ENCODE measurements at regions not wholly inside any gene's neighbourhood (a gene's known extent, or its start where the extent isn't known, plus 50 kb on each side); places are given as distances from the start of the nearest gene placed in this dataset.

DNA sequence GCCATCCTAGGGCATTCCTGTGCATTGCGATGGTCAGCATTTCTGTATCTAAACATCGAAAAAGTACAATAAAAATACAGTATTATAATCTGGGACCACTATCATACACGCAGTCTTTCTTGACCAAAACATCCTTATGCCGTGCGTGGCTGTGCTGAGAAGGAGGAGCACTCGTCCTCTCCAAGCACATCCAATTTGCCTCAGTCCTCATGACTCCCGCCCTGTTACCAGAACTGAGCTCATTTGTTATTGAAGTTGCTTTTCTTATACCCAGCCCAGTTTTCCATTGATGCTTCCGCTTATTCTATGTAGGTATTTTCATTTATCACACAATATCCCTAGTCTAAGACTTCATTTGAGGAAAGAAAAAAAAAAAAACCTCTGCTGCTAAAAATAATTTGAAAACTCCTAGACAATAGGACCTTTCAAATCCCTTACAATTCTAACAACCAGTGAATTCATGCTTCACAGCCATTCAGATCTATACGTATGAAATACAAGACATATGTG lies 236.9 kb upstream of the PLEKHG7 start:
- H3K4me3 Mint-ChIP-seq (ENCODE audit: unreplicated experiment) = no peak overlapping the region
- TF ChIP-seq, protein P1, sequence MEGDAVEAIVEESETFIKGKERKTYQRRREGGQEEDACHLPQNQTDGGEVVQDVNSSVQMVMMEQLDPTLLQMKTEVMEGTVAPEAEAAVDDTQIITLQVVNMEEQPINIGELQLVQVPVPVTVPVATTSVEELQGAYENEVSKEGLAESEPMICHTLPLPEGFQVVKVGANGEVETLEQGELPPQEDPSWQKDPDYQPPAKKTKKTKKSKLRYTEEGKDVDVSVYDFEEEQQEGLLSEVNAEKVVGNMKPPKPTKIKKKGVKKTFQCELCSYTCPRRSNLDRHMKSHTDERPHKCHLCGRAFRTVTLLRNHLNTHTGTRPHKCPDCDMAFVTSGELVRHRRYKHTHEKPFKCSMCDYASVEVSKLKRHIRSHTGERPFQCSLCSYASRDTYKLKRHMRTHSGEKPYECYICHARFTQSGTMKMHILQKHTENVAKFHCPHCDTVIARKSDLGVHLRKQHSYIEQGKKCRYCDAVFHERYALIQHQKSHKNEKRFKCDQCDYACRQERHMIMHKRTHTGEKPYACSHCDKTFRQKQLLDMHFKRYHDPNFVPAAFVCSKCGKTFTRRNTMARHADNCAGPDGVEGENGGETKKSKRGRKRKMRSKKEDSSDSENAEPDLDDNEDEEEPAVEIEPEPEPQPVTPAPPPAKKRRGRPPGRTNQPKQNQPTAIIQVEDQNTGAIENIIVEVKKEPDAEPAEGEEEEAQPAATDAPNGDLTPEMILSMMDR (IDR thresholded peaks at IDR 0.05; ENCODE audit: unreplicated experiment) = no peak
- H3K27ac Mint-ChIP-seq (ENCODE audit: unreplicated experiment) = no peak overlapping the region
- no peaks in the 10 kb centered on the region for H3K27me3 Mint-ChIP-seq (ENCODE audit: unreplicated experiment)
- H3K36me3 Mint-ChIP-seq (ENCODE audit: low read depth, unreplicated experiment) = no peaks in the 10 kb centered on the region
- peaks cover 7% of the 10 kb centered on the region for H3K4me1 Mint-ChIP-seq (ENCODE audit: unreplicated experiment)
- no peak for DNase-seq (ENCODE audit: low spot score)
- no peaks in the 10 kb centered on the region for H3K9me3 Mint-ChIP-seq (ENCODE audit: unreplicated experiment)

DNA sequence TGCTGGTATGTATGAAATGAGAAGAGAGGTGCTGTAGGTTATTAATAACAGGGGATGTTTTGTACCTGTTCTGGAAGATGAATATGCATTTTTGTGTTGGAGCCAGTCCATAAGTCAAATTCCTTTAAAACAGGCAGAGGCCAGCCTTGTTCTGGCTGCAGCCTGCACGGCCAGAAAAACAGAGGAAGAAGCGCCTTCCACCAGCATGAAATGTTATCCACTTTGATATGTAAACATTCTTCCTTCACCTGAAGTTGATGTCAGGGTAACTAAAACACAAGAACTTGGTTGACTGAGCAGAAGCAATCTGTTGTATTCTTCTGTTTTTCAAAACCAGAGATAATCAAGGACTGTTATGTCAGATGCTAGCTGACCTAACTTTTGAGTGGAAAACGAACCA lies 237.9 kb upstream of the PLEKHG7 start:
- Mint-ChIP-seq H3K27ac (ENCODE audit: unreplicated experiment) (no peak overlapping the region), H3K4me3 (ENCODE audit: unreplicated experiment) (no peak overlapping the region), H3K36me3 (ENCODE audit: low read depth, unreplicated experiment) (no peaks in the 10 kb centered on the region), H3K4me1 (ENCODE audit: unreplicated experiment) (peaks cover 7% of the 10 kb centered on the region), H3K9me3 (ENCODE audit: unreplicated experiment) (no peaks in the 10 kb centered on the region), H3K27me3 (ENCODE audit: unreplicated experiment) (no peaks in the 10 kb centered on the region)
- TF ChIP-seq, protein P1 (IDR thresholded peaks at IDR 0.05; ENCODE audit: unreplicated experiment) = no peak
- DNase-seq (ENCODE audit: low spot score) = no peak

DNA sequence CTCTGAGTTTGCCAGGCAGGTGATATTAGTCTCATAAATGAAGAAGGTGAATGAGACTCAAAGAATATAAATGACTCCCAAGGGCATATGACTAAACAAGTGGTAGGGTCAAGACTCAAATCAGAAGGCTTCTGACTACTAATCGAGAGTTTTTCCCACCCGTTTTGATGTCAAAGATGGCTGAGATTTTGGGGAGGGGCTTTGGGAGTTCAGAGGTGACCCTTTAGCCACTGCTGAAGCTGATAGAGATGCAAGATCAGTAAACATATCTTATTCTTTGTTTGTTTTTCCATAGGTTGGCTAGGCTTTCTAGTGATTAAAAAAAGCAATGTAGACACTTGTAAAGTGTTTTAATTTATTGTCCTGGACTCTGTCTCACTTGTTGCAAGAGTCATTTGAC lies 239.6 kb upstream of the PLEKHG7 start:
- H3K9me3 Mint-ChIP-seq (ENCODE audit: unreplicated experiment) = no peaks in the 10 kb centered on the region
- H3K36me3 Mint-ChIP-seq (ENCODE audit: low read depth, unreplicated experiment) = no peaks in the 10 kb centered on the region
- peaks cover 7% of the 10 kb centered on the region for H3K4me1 Mint-ChIP-seq (ENCODE audit: unreplicated experiment)
- no peak overlapping the region for H3K27ac Mint-ChIP-seq (ENCODE audit: unreplicated experiment)
- H3K27me3 Mint-ChIP-seq (ENCODE audit: unreplicated experiment) = peaks cover 2% of the 10 kb centered on the region
- TF ChIP-seq, protein P1 (IDR thresholded peaks at IDR 0.05; ENCODE audit: unreplicated experiment) = no peak
- H3K4me3 Mint-ChIP-seq (ENCODE audit: unreplicated experiment) = no peak overlapping the region
- no peak for DNase-seq (ENCODE audit: low spot score)

DNA sequence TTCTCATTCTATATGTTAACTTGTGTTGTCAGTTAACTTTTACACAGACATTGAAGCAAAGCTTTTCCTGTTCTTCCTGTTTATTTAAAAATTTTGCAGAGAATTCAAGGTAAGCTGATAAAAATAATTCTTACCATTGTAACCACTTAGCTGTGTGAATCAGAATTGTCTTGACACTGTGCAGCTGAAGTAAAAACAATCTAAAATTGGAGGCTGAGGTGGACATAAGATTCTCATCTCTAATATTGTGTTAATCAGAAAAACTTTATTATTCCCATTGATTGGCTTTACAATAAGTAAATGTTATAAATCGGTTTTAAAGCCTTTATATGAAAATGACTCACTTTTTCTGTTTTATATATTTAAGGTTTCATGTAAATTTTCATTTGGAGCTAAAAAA lies 240.3 kb upstream of the PLEKHG7 start:
- DNase-seq (ENCODE audit: low spot score) = no peak
- Mint-ChIP-seq H3K36me3 (ENCODE audit: low read depth, unreplicated experiment) (no peaks in the 10 kb centered on the region), H3K4me3 (ENCODE audit: unreplicated experiment) (no peak overlapping the region), H3K9me3 (ENCODE audit: unreplicated experiment) (no peaks in the 10 kb centered on the region), H3K27ac (ENCODE audit: unreplicated experiment) (no peak overlapping the region), H3K4me1 (ENCODE audit: unreplicated experiment) (peaks cover 7% of the 10 kb centered on the region), H3K27me3 (ENCODE audit: unreplicated experiment) (peaks cover 2% of the 10 kb centered on the region)
- TF ChIP-seq, protein P1 (IDR thresholded peaks at IDR 0.05; ENCODE audit: unreplicated experiment) = no peak

DNA sequence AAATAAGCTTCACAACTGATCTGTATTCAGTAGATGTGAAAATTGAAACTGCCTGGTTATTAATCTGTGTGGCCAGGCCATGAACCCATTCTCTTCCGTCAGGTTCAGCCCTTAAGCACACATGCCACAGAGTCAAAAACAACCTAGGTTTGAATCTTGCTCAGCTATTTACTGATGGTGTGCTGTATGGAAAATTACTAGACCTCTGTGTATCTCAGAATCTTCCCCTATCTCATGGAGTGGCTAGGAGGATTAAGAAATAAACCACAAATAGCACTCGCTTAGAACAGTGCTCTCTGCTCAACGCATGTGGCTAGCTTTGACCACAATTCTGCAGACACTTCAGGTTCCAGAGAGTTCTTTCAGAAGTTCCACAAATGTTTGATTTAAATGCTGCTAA lies 240.7 kb upstream of the PLEKHG7 start:
- no peak overlapping the region for H3K27ac Mint-ChIP-seq (ENCODE audit: unreplicated experiment)
- no peak for DNase-seq (ENCODE audit: low spot score)
- peaks cover 7% of the 10 kb centered on the region for H3K4me1 Mint-ChIP-seq (ENCODE audit: unreplicated experiment)
- no peak overlapping the region for H3K4me3 Mint-ChIP-seq (ENCODE audit: unreplicated experiment)
- H3K9me3 Mint-ChIP-seq (ENCODE audit: unreplicated experiment) = no peaks in the 10 kb centered on the region
- no peaks in the 10 kb centered on the region for H3K36me3 Mint-ChIP-seq (ENCODE audit: low read depth, unreplicated experiment)
- TF ChIP-seq, protein P1 (IDR thresholded peaks at IDR 0.05; ENCODE audit: unreplicated experiment) = no peak
- peaks cover 2% of the 10 kb centered on the region for H3K27me3 Mint-ChIP-seq (ENCODE audit: unreplicated experiment)
